ENCODE measurements at regions not wholly inside any gene's neighbourhood (a gene's known extent, or its start where the extent isn't known, plus 50 kb on each side); places are given as distances from the start of the nearest gene placed in this dataset.

DNA sequence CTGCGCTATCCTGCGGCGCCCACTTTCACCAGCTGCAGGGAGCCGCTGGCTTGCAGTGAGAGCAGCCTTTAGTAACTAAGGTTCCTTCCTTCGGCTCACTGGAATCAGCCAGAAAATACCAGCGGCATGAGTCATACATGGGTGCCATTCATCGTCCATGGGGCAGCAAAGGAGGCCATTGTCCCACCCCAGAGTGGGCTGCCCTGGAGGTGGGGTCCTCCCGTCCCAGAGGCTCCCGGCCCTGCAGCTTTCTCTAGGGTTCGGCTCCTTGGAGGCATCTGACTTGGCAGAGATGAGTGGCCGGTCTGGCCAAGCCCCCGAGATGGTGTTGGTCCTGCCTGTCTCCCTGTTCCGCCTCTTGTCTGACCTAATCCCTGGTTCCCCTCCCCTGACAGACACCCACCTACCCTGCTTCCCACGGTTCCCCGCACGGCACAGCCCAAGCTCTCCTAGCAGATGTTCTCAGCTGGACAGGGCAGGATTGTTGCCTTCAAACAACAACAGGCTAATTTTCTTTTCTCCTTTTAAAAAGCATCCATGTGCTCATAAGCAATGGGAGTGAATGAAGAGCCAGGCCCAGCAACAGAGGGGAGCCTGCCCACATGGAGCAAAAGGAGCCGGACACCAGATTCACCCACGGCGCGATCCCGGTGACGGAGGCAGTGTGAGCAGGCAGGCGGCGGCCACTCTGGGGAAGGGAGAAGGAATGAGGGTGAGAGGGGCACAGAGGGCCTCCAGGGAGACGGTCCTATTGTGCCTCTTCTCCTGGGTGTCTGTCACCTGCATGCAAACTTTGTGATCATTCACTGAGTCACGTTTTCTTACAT lies 97.0 kb upstream of the COL5A1 start:
- Histone ChIP-seq H3K36me3 (ENCODE audit: control insufficient read depth in 2 of 4, insufficient read depth in 4 of 4, low read length in 3 of 4) (no peaks in the 10 kb centered on the region), H3K9me3 (ENCODE audit: insufficient read depth in 2 of 2, low read depth in 1 of 2, low read length in 1 of 2) (no peaks in the 10 kb centered on the region; a peak in 1 of 4 replicates), H3K4ac (replicated peaks; ENCODE audit: insufficient read length, low read depth, low read length) (no peak overlapping the region), H3K56ac (replicated peaks; ENCODE audit: insufficient read length, low read depth, low read length) (no peak overlapping the region), H4K5ac (ENCODE audit: insufficient read length, low read depth, low read length) (no peak overlapping the region), H2BK120ac (replicated peaks; ENCODE audit: low read depth, low read length) (no peak overlapping the region), H3K14ac (ENCODE audit: insufficient read length) (no peak overlapping the region), H4K8ac (ENCODE audit: extremely low read depth, insufficient read depth, low read length) (peak overlapping the region; percentile 72; the same call in 1 of the 2 replicates), H2AK5ac (ENCODE audit: low read depth, low read length) (no peak overlapping the region), H2BK12ac (ENCODE audit: low read depth, low read length) (no peak overlapping the region), H2BK5ac (ENCODE audit: low read depth, low read length) (no peak overlapping the region), H3K27me3 (replicated peaks in 1 of 4; ENCODE audit: control insufficient read depth in 3 of 4, extremely low read depth in 1 of 4, insufficient read depth in 3 of 4, low read length in 3 of 4) (no peaks in the 10 kb centered on the region; a peak in 1 of 7 replicates), H3K4me1 (replicated peaks in 1 of 4; ENCODE audit: control insufficient read depth in 3 of 4, insufficient read depth in 4 of 4, low read length in 3 of 4) (peaks cover 3 to 8% (median 5%) of the 10 kb centered on the region in 4 experiments; a peak in 4 of 7 replicates), H3K27ac (ENCODE audit: low read depth, low read length) (no peak overlapping the region), H3K4me3 (ENCODE audit: extremely low read depth in 1 of 4, insufficient read depth in 2 of 4, low read depth in 3 of 4, low read length in 4 of 4) (no peak overlapping the region), H2AFZ (ENCODE audit: low read length) (peak overlapping the region; percentile 36), H2BK15ac (ENCODE audit: low read length) (no peak overlapping the region), H3K79me1 (ENCODE audit: low read depth, low read length) (no peaks in the 10 kb centered on the region), H4K20me1 (replicated peaks in 1 of 2; ENCODE audit: control insufficient read depth in 1 of 2, insufficient read depth in 2 of 2, low read length in 2 of 2) (no peaks in the 10 kb centered on the region), H3K79me2 (ENCODE audit: control insufficient read depth in 1 of 2, insufficient read depth in 2 of 2, low read length in 2 of 2) (no peaks in the 10 kb centered on the region), H3K4me2 (ENCODE audit: insufficient read depth in 1 of 2, low read depth in 2 of 2, low read length in 2 of 2) (no peak overlapping the region), H3K18ac (ENCODE audit: extremely low read depth, low read length) (no peak overlapping the region), H2BK20ac (ENCODE audit: low read length) (no peak overlapping the region), H3K23me2 (ENCODE audit: low read depth, low read length) (no peaks in the 10 kb centered on the region), H3K23ac (ENCODE audit: insufficient read length) (no peak overlapping the region), H3K9ac (replicated peaks in 1 of 4; ENCODE audit: extremely low read depth in 1 of 4, low read depth in 3 of 4, low read length in 3 of 4) (no peak overlapping the region), H4K91ac (replicated peaks; ENCODE audit: insufficient read length, low read length) (no peak overlapping the region)
- TF ChIP-seq YY1 (IDR thresholded peaks at IDR 0.05; ENCODE audit: low read depth, low read length): peak; percentile 17; the same call in 1 of the 2 replicates
- TF ChIP-seq POLR2A (IDR thresholded peaks at IDR 0.05; ENCODE audit: control extremely low read depth in 1 of 2, low read depth in 2 of 2, low read length in 2 of 2): 0 out of 3 replicates have a peak, but pooled peaks of 1 of the 2 experiments have one; percentile 19
- TF ChIP-seq HDAC6 (IDR thresholded peaks at IDR 0.05; ENCODE audit: low read depth, low read length): no peak
- peak; percentile 95 for TF ChIP-seq JUND (IDR thresholded peaks at IDR 0.05; ENCODE audit: low read length)
- peak; percentile 60; the same call in 1 of the 2 replicates for TF ChIP-seq JUN (IDR thresholded peaks at IDR 0.05; ENCODE audit: low read depth, low read length)
- TF ChIP-seq SIX5 (IDR thresholded peaks at IDR 0.05; ENCODE audit: low read depth, low read length): no peak
- TF ChIP-seq GTF2F1 (IDR thresholded peaks at IDR 0.05; ENCODE audit: borderline replicate concordance, low read depth, low read length): no peak
- peak; percentile 44; the same call in 1 of the 2 replicates for TF ChIP-seq TEAD4 (IDR thresholded peaks at IDR 0.05; ENCODE audit: low read depth, low read length)
- no peak for TF ChIP-seq ZNF274 (IDR thresholded peaks at IDR 0.05; ENCODE audit: borderline replicate concordance, extremely low read depth, low read length)
- 80% methylated on average over 26 of the region's 26 CpGs; no CpG with 5 or more reads in 1 of the 2 experiments for WGBS, 2 experiments (ENCODE audit: extremely low coverage in 1 of 2, insufficient coverage in 1 of 2, insufficient read length in 1 of 2, insufficient replicate concordance in 2 of 2, low coverage in 1 of 2, low lambda C conversion rate in 2 of 2, missing lambda C conversion rate in 1 of 2)
- peak in 1 of 2 experiments; percentile 36 for DNase-seq (ENCODE audit: low read depth in 1 of 2, low spot score in 2 of 2)
- FAIRE-seq: no peak
- ChIA-PET POLR2A (ENCODE audit: partially characterized antibody) (no interaction called here), CTCF (ENCODE audit: partially characterized antibody) (interaction anchor here (0.7 to 1.1 kb wide), 2 partner anchors 16 to 91 kb away, joined by 3 read pairs; no protein-coding TSS in a partner anchor)
